GM21526 (cell line): ENCODE measurements at regions not wholly inside any gene's neighbourhood (a gene's known extent, or its start where the extent isn't known, plus 50 kb on each side); places are given as distances from the start of the nearest gene placed in this dataset.

Source experiments
- ATAC-seq: cut with Tn5 transposase; IDR thresholded peaks from one replicate; pipeline ENCODE4 v1.9.1; 2021; ENCODE audit warnings: moderate library complexity; ENCODE audit not compliant: unreplicated experiment, low FRiP score

DNA sequence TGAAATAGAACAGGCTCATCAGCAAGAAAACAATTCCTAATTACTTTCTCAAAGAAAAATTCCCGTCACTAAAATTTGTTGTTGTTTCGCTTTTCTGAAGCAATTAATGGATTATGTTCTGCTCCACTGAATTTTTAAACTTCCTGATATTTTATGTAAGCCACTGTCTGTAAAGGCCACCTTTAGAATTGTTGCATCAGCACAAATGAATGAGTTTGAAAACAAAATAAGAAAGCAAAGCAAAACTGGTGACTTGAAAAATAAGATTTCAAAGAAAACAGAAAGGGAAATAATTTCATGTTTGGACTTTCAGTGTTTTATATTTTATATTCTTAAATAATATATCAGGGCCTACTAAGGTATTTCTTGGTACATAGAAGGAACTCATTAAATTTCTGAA is 636.3 kb upstream of the TYRP1 start:
- no peak for ATAC-seq

DNA sequence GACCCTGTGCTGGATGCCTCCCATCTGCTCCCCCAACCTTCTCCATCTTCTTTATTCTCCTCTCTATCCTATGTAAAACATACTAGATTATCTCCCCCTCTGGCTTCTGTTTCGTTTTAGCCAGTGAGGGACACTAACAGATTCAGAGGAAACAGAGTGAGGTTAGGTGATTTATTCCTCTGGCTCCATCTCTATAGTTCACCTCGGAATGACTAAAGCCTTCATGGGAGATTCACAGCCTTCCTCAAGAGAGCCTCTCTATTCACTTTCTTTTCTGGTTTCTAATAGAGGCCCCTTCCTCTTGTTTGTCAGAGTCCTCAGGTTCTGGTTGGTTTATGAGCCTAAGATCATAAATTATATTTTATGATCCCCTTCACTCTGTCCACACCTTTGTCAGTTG is 633.1 kb upstream of the TYRP1 start:
- no peak for ATAC-seq

DNA sequence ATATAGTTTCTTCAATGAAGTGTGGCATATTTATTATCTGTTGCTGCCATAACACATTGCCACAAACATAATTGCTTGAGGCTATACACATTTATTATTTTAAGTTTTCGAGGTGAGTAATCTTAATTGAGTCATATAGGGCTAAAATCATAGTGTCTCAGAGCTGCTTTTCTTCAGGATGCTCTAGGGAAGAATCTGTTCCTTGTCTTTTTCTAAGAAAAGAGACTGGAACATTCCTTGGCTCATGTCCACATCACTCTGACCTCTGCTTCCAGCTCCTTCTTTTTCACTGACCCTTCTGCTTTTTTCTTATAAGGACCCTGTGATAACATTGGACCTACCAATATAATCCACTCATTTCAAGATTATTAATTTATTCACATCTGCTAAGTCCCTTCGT is 632.4 kb upstream of the TYRP1 start:
- no peak for ATAC-seq

DNA sequence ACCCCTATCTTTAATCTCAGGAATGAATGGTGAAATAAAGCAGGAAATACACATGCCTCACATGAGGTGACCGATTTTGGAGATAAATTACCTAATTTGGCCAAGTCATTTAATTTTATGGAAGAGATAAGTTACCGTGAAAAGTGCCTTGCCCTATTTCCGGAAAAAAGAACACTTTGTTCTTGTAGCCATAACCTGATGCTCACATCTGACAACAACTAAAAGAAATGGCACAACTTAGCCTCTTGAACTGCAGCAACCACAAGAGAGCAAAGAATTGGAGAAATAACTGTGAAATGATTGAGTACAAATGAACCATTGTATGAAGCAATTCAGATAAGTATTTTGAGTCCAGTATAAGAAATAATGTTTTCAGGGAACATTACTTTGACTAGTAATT is 628.1 kb upstream of the TYRP1 start:
- no peak for ATAC-seq

GRCh38 chr9:12065686-12066085 is 627.5 kb upstream of the TYRP1 start:
- no peak for ATAC-seq

DNA sequence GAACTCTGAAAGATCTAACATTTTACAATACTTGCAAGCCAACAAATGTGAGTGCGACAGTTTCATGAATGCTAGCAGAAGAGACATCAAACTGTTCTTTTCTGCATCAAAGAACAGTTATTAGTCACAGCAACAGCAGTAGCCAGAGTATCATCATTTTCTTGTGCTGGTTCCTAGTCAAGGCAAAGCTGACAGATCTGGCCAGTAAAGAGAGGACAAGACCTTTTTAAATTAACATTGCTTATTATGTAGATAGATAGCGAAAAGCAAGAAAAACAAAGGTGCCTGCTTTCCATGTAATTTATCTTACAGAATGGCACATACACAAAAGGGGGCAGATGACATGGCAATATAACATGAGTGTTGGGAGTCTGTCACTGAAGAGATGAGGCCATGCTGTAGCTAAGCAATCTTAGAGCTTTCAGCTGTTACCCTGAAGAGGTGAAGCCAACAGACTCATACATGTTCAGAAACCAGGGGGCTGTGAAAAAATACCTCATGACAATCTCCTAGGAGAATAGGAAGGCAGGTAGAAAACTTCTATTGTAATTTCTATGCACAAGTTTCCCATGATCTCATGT is 626.6 kb upstream of the TYRP1 start:
- no peak for ATAC-seq

GRCh38 chr9:12069366-12069765 is 623.8 kb upstream of the TYRP1 start:
- no peak for ATAC-seq

- no peak for ATAC-seq
These were observed 607.8 kb upstream of the TYRP1 start for GRCh38 chr9:12085399-12085798.

- no peak for ATAC-seq
These were observed 601.2 kb upstream of the TYRP1 start for GRCh38 chr9:12091865-12092527.

- no peak for ATAC-seq
These were observed 599.1 kb upstream of the TYRP1 start for GRCh38 chr9:12094046-12094445.

- ATAC-seq = no peak
These were observed 597.3 kb upstream of the TYRP1 start for GRCh38 chr9:12095931-12096330.

- no peak for ATAC-seq
These were observed 559.8 kb upstream of the TYRP1 start for GRCh38 chr9:12133416-12133815.

GRCh38 chr9:12141422-12141821 is 551.8 kb upstream of the TYRP1 start:
- ATAC-seq = no peak

GRCh38 chr9:12155401-12156134 is 537.6 kb upstream of the TYRP1 start:
- no peak for ATAC-seq

DNA sequence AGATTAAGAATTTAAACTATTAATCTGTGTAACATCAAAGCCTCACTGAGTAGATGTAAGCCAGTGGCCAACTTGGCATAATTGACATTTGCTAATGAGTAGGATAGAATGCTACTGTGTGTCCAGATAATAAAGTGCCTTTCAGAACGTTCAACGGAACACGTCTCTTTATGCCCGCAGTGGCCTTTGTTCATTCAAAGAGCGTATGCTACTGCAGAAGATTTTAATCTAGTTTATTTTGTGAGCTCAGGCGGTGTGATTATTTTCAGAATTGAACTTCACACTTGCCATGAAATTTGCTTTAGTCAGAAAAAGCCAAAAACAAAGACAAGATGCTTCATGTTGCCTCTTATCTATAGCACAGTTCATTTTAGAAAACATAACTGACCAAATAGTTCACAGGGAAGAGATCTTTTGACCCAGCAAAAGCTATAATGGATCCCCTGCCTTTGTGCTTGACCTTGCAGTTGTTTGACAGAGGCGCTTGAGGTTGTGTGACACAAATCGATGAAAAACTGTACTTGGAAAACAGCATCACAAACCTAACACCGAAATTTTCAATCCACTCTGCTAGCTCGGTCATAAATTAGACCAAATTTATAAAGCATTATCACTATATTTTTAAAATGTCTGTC is 530.9 kb upstream of the TYRP1 start:
- no peak for ATAC-seq

DNA sequence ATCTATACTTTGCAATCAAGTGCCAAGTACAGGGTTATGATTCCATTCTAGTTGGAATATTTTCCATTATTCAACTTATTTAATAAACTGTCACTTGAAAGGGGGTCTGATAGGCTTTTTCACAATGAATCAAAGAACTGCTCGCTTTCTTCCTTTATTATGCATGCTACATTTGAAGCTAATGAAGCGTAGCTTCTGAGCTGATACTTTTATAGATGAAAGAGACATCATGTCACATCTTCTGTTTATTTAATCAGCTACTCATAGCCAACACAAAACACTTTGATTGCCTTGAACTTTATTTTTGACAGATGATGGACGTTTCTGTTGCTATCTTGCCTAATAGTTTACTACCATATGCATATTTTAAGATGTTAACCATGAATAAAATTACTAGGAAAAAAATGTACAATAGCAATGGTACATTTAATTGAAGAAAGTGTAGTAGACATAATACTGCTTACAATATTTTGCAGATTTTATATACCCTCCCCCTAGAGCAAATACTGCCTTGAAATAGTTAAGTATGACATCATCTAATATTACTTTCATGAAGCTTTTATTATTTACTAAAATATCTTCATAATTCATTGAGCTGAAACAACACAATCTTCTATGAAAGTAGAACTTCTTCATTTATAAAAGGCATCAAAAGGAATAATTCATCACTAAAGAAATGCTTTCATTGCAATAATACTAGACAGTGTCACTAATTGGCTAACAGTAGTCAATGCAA is 529.3 kb upstream of the TYRP1 start:
- no peak for ATAC-seq

- ATAC-seq = no peak
These were observed 526.7 kb upstream of the TYRP1 start for GRCh38 chr9:12166518-12166917.

- ATAC-seq = no peak
These were observed 522.7 kb upstream of the TYRP1 start for GRCh38 chr9:12170456-12170855.

DNA sequence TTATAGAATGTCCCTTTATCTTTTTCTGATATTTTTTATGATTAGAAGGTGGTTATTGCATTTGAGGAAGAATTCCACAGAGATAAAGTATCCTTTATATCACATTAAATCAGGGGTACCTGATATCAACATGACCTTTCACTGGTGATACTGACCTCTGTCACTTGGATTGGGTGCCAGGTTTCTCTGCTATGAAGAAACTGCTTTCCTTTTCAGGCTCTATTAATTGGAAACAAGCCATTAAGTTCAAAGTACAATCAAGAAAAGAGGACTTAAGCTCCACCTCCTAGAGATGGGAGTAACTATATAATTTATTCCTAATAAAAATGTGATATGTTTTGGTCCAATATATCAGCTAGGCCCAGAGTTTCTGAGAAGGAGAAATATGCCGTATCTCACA is 514.6 kb upstream of the TYRP1 start:
- ATAC-seq = no peak

DNA sequence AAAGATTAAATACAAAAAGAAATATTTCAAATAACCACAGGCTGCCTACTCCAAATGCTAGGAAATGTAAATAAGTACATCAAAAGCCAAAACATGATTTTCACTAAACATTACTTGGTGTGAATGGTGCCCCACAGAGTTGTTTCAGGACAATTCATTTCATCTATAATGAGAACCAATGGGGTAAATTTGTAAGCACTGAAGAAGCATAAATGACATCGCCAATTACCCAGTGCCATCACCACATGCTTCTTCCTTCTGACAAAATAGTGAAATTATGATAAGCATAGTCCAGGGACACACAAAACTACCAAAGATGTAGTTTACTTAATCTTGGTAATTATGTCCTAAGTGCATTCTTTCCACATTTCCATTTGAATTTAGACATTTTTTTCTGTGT is 510.4 kb upstream of the TYRP1 start:
- no peak for ATAC-seq

DNA sequence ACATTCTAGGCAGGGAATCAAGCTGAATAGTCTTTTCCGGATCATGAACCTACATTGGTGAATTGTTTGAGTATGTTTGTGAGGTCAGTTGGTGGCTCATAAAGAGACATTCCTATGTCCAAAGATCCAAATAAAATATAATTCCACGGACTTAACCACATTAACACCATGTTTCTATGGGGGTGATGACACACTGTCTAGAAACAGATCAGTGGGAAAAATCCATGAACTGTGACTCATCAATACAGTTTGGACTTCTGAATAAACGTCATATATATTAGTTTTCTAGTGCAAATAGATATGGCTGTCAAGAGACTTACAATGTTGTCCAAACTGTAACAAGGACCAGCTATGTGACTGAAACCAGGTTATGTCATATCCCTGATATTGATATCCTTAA is 509.9 kb upstream of the TYRP1 start:
- no peak for ATAC-seq
